ENCODE measurements at regions not wholly inside any gene's neighbourhood (a gene's known extent, or its start where the extent isn't known, plus 50 kb on each side); places are given as distances from the start of the nearest gene placed in this dataset.

GRCh38 chr4:18294021-18294420 is 272.5 kb upstream of the LCORL start:
- no peak for TF ChIP-seq CTCF (IDR thresholded peaks at IDR 0.05; ENCODE audit: insufficient read depth, missing control alignments)
- DNase-seq (ENCODE audit: insufficient read length, low spot score), result no peak
- FAIRE-seq, result peak; percentile 25

- FAIRE-seq (no peak), DNase-seq (ENCODE audit: insufficient read length, low spot score) (no peak)
- TF ChIP-seq CTCF (IDR thresholded peaks at IDR 0.05; ENCODE audit: insufficient read depth, missing control alignments), result no peak
These were observed 270.9 kb upstream of the LCORL start for GRCh38 chr4:18292411-18292810.

- TF ChIP-seq CTCF (IDR thresholded peaks at IDR 0.05; ENCODE audit: insufficient read depth, missing control alignments), result no peak
- DNase-seq (ENCODE audit: insufficient read length, low spot score), result no peak
- FAIRE-seq, result no peak
These were observed 270.4 kb upstream of the LCORL start for GRCh38 chr4:18291981-18292380.

- DNase-seq (ENCODE audit: insufficient read length, low spot score) (no peak), FAIRE-seq (peak; percentile 11)
- no peak for TF ChIP-seq CTCF (IDR thresholded peaks at IDR 0.05; ENCODE audit: insufficient read depth, missing control alignments)
These were observed 269.7 kb upstream of the LCORL start for GRCh38 chr4:18291256-18291655.

GRCh38 chr4:18285357-18285756 is 263.8 kb upstream of the LCORL start:
- TF ChIP-seq CTCF (IDR thresholded peaks at IDR 0.05; ENCODE audit: insufficient read depth, missing control alignments), result no peak
- DNase-seq (ENCODE audit: insufficient read length, low spot score) (no peak), FAIRE-seq (no peak)

GRCh38 chr4:18278244-18278643 is 256.7 kb upstream of the LCORL start:
- no peak for TF ChIP-seq CTCF (IDR thresholded peaks at IDR 0.05; ENCODE audit: insufficient read depth, missing control alignments)
- no peak for FAIRE-seq
- no peak for DNase-seq (ENCODE audit: insufficient read length, low spot score)

GRCh38 chr4:18262832-18263231 is 241.3 kb upstream of the LCORL start:
- DNase-seq (ENCODE audit: insufficient read length, low spot score) (no peak), FAIRE-seq (no peak)
- no peak for TF ChIP-seq CTCF (IDR thresholded peaks at IDR 0.05; ENCODE audit: insufficient read depth, missing control alignments)
